Body of pancreas (tissue), 4 donors: ENCODE measurements at regions not wholly inside any gene's neighbourhood (a gene's known extent, or its start where the extent isn't known, plus 50 kb on each side); places are given as distances from the start of the nearest gene placed in this dataset.

ENCODE experiments used
- ATAC-seq: fragments of 150-250 bp; one replicate; pipeline ENCODE4 v1.9.1; 2016
- DNase-seq, 4 donors: peaks; one replicate each; pipeline ENCODE4 v3.0.0-alpha.2; 2019
- H3K27ac ChIP-seq, 4 donors: fragments of 200-600 bp; sonication (generic); 1 replicate in 3 of 4; 2 replicates in 1 of 4; pipeline versions ENCODE4 v1.5.1 to v1.6.1; 2016 to 2019; ENCODE audit warnings: mild to moderate bottlenecking in 1 of 4, mixed read lengths in 1 of 4, moderate library complexity in 1 of 4
- H3K27me3 ChIP-seq, 2 donors: fragments of 200-600 bp; sonication (generic); one replicate each; pipeline ENCODE4 v1.6.0; 2016; ENCODE audit warnings: mild to moderate bottlenecking in 1 of 2
- H3K36me3 ChIP-seq, 2 donors: fragments of 200-600 bp; sonication (generic); replicated peaks in 1 of 2; 2 replicates each; pipeline ENCODE4 v1.5.1; 2016; ENCODE audit warnings: low read depth in 2 of 2; ENCODE audit not compliant: insufficient read depth in 1 of 2
- H3K4me1 ChIP-seq: fragments of 200-600 bp; sonication (generic); one replicate; pipeline ENCODE4 v1.6.0; 2016
- H3K4me3 ChIP-seq, 2 donors: fragments of 200-600 bp; sonication (generic); 1 replicate in 1 of 2; 2 replicates in 1 of 2; pipeline ENCODE4 v1.5.1; 2016 to 2019
- H3K9me3 ChIP-seq, 3 donors: fragments of 200-600 bp; sonication (generic); 1 replicate in 2 of 3; 2 replicates in 1 of 3; pipeline ENCODE4 v1.5.1; 2016
- CTCF ChIP-seq, 7 experiments: fragments of 450-650 bp in 4 of 7; fragments of 200-600 bp in 3 of 7; sonication (generic) in 3 of 7; IDR thresholded peaks; one replicate each; pipeline ENCODE4 v1.5.1; 2016 to 2019; ENCODE audit warnings: antibody characterized with exemption in 7 of 7
- POLR2A ChIP-seq, 3 donors: fragments of 450-650 bp; IDR thresholded peaks; one replicate each; pipeline ENCODE4 v1.6.1; 2016; ENCODE audit warnings: antibody characterized with exemption in 3 of 3, mild to moderate bottlenecking in 2 of 3
- WGBS, 2 donors: methylation state at CpG; one replicate each; pipeline ENCODE4 v1.1.5; 2017; 5-methylcytosine and 5-hydroxymethylcytosine counted together
- intact Hi-C: fragments of 100-400 bp; cut with DNase I; formaldehyde crosslinking; loops from one replicate; pipeline ENCODE4 v1.15.1; 2023

GRCh38 chr10:105598207-105598606 lies 957.1 kb downstream of the SORCS3 start:
- ATAC-seq (no peak), DNase-seq (no peak)
- 79 to 83% methylated on average over 1 of the region's 1 CpG for WGBS, 2 donors
- no peaks in the 10 kb centered on the region for H3K36me3 ChIP-seq
- no peak for TF ChIP-seq POLR2A (IDR thresholded peaks at IDR 0.05)
- no peak for TF ChIP-seq CTCF (IDR thresholded peaks at IDR 0.05)
- no peaks in the 10 kb centered on the region for H3K4me1 ChIP-seq
- H3K9me3 ChIP-seq: no peaks in the 10 kb centered on the region
- no peaks in the 10 kb centered on the region for H3K27me3 ChIP-seq
- intact Hi-C loops: no loop called here
- no peak overlapping the region for H3K4me3 ChIP-seq
- H3K27ac ChIP-seq: no peak overlapping the region

- intact Hi-C loops: no loop called here
- WGBS, 2 donors: 76 to 79% methylated on average over 1 of the region's 1 CpG
- Histone ChIP-seq H3K27me3 (no peaks in the 10 kb centered on the region), H3K36me3 (no peaks in the 10 kb centered on the region), H3K27ac (no peak overlapping the region), H3K4me3 (no peak overlapping the region), H3K4me1 (no peaks in the 10 kb centered on the region), H3K9me3 (no peaks in the 10 kb centered on the region)
- TF ChIP-seq POLR2A (IDR thresholded peaks at IDR 0.05): no peak
- TF ChIP-seq CTCF (IDR thresholded peaks at IDR 0.05): no peak
- DNase-seq: no peak
- no peak for ATAC-seq
Measured at GRCh38 chr10:105597312-105597711, 956.2 kb downstream of the SORCS3 start.

GRCh38 chr10:105596749-105597148 lies 955.7 kb downstream of the SORCS3 start:
- H3K4me3 ChIP-seq: no peak overlapping the region
- H3K27ac ChIP-seq: no peak overlapping the region
- H3K27me3 ChIP-seq: no peaks in the 10 kb centered on the region
- ATAC-seq (no peak), DNase-seq (no peak)
- whole genome bisulfite sequencing, 2 donors: 69 to 77% methylated on average over 3 of the region's 3 CpGs
- no peaks in the 10 kb centered on the region for H3K9me3 ChIP-seq
- no peak for TF ChIP-seq POLR2A (IDR thresholded peaks at IDR 0.05)
- no peak for TF ChIP-seq CTCF (IDR thresholded peaks at IDR 0.05)
- intact Hi-C loops: no loop called here
- no peaks in the 10 kb centered on the region for H3K36me3 ChIP-seq
- no peaks in the 10 kb centered on the region for H3K4me1 ChIP-seq

GRCh38 chr10:105594296-105594695 lies 953.2 kb downstream of the SORCS3 start:
- 72 to 76% methylated on average over 2 of the region's 2 CpGs for WGBS, 2 donors
- no peaks in the 10 kb centered on the region for H3K36me3 ChIP-seq
- no peaks in the 10 kb centered on the region for H3K27me3 ChIP-seq
- H3K4me1 ChIP-seq: no peaks in the 10 kb centered on the region
- no peak overlapping the region for H3K27ac ChIP-seq
- TF ChIP-seq POLR2A (IDR thresholded peaks at IDR 0.05): no peak
- no peak for TF ChIP-seq CTCF (IDR thresholded peaks at IDR 0.05)
- intact Hi-C loops: no loop called here
- DNase-seq (no peak), ATAC-seq (no peak)
- H3K9me3 ChIP-seq: no peaks in the 10 kb centered on the region
- H3K4me3 ChIP-seq: no peak overlapping the region

GRCh38 chr10:105592468-105592867 lies 951.4 kb downstream of the SORCS3 start:
- DNase-seq (no peak), ATAC-seq (no peak)
- WGBS, 2 donors: 87 to 98% methylated on average over 1 of the region's 1 CpG
- intact Hi-C loops: no loop called here
- TF ChIP-seq POLR2A (IDR thresholded peaks at IDR 0.05) (no peak), CTCF (IDR thresholded peaks at IDR 0.05) (no peak)
- Histone ChIP-seq H3K27ac (no peak overlapping the region), H3K27me3 (no peaks in the 10 kb centered on the region), H3K4me1 (no peaks in the 10 kb centered on the region), H3K9me3 (no peaks in the 10 kb centered on the region), H3K36me3 (no peaks in the 10 kb centered on the region), H3K4me3 (no peak overlapping the region)
